Esophagus muscularis mucosa (tissue), 4 donors: ENCODE measurements at regions not wholly inside any gene's neighbourhood (a gene's known extent, or its start where the extent isn't known, plus 50 kb on each side); places are given as distances from the start of the nearest gene placed in this dataset.

ENCODE experiments used
- DNase-seq: peaks from one replicate; pipeline ENCODE4 v3.0.0-alpha.2; 2017; ENCODE audit errors: extremely low spot score
- H3K27ac ChIP-seq, 4 donors: fragments of 200-600 bp; sonication (generic); replicated peaks in 1 of 4; 1 replicate in 3 of 4; 2 replicates in 1 of 4; pipeline ENCODE4 v1.5.1; 2016 to 2019; ENCODE audit warnings: mild to moderate bottlenecking in 1 of 4
- H3K27me3 ChIP-seq, 4 donors: fragments of 200-600 bp; sonication (generic); one replicate each; pipeline versions ENCODE4 v1.5.1 to v1.6.0; 2016 to 2019
- H3K36me3 ChIP-seq, 4 donors: fragments of 200-600 bp; sonication (generic); one replicate each; pipeline ENCODE4 v1.5.1; 2016 to 2019
- H3K4me1 ChIP-seq, 4 donors: fragments of 200-600 bp; sonication (generic); one replicate each; pipeline ENCODE4 v1.5.1; 2016 to 2019
- H3K4me3 ChIP-seq, 4 donors: fragments of 200-600 bp; sonication (generic); 1 replicate in 2 of 4; 2 replicates in 2 of 4; pipeline ENCODE4 v1.5.1; 2016 to 2019; ENCODE audit warnings: mild to moderate bottlenecking in 4 of 4, moderate library complexity in 1 of 4
- H3K9me3 ChIP-seq, 4 donors: fragments of 200-600 bp; sonication (generic); 1 replicate in 3 of 4; 2 replicates in 1 of 4; pipeline ENCODE4 v1.5.1; 2016 to 2019
- EP300 ChIP-seq: sonication (generic); formaldehyde crosslinking; IDR thresholded peaks from one replicate; pipeline ENCODE4 v1.6.1; 2017; ENCODE audit warnings: antibody characterized with exemption
- POLR2A ChIP-seq: fragments of 450-650 bp; IDR thresholded peaks from one replicate; pipeline ENCODE4 v1.6.1; 2017; ENCODE audit warnings: antibody characterized with exemption, moderate library complexity, mild to moderate bottlenecking, low read depth
- POLR2AphosphoS5 ChIP-seq, 2 donors: sonication (generic); formaldehyde crosslinking; IDR thresholded peaks; one replicate each; pipeline ENCODE4 v1.6.1; 2017; ENCODE audit warnings: antibody characterized with exemption in 2 of 2
- WGBS: methylation state at CpG from one replicate; pipeline ENCODE4 v1.1.5; 2018; 5-methylcytosine and 5-hydroxymethylcytosine counted together
- intact Hi-C: fragments of 100-400 bp; cut with DNase I; formaldehyde crosslinking; loops from one replicate; pipeline ENCODE4 v1.15.1; 2023
- TF ChIP-seq, protein P1 (sequence below), 3 experiments: fragments of 200-600 bp in 2 of 3; fragments of 450-650 bp in 1 of 3; sonication (generic) in 2 of 3; IDR thresholded peaks; one replicate each; pipeline ENCODE4 v1.5.1; 2017 to 2019; ENCODE audit warnings: antibody characterized with exemption in 3 of 3, mild to moderate bottlenecking in 2 of 3, moderate library complexity in 1 of 3

DNA sequence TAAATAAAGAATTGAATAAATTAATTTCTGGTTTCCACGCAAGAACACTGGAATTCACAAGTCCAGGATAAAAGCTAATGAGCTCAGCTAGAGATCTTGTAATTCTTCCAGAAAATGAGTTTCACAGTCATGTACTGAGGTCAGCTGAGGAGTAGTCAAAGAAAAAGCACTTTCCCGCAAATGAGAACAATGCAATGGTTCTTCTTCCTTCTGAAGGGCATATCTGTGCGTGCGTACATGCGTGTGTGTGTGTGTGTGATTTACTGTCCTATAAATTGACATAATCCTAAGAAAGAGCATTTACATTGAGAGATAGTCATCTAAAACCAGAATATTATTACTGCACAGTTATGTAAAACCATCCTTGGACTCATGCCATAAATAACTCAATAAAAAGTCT lies 968.9 kb upstream of the EYS start:
- Histone ChIP-seq H3K9me3 (no peaks in the 10 kb centered on the region), H3K27ac (no peak overlapping the region), H3K4me3 (no peak overlapping the region), H3K36me3 (no peaks in the 10 kb centered on the region), H3K27me3 (no peaks in the 10 kb centered on the region), H3K4me1 (no peaks in the 10 kb centered on the region)
- DNase-seq: no peak
- intact Hi-C loops: no loop called here
- 86% methylated on average over 5 of the region's 5 CpGs for WGBS
- TF ChIP-seq, protein P1, sequence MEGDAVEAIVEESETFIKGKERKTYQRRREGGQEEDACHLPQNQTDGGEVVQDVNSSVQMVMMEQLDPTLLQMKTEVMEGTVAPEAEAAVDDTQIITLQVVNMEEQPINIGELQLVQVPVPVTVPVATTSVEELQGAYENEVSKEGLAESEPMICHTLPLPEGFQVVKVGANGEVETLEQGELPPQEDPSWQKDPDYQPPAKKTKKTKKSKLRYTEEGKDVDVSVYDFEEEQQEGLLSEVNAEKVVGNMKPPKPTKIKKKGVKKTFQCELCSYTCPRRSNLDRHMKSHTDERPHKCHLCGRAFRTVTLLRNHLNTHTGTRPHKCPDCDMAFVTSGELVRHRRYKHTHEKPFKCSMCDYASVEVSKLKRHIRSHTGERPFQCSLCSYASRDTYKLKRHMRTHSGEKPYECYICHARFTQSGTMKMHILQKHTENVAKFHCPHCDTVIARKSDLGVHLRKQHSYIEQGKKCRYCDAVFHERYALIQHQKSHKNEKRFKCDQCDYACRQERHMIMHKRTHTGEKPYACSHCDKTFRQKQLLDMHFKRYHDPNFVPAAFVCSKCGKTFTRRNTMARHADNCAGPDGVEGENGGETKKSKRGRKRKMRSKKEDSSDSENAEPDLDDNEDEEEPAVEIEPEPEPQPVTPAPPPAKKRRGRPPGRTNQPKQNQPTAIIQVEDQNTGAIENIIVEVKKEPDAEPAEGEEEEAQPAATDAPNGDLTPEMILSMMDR (IDR thresholded peaks at IDR 0.05): no peak
- no peak for TF ChIP-seq POLR2AphosphoS5 (IDR thresholded peaks at IDR 0.05)
- no peak for TF ChIP-seq EP300
- TF ChIP-seq POLR2A: no peak

DNA sequence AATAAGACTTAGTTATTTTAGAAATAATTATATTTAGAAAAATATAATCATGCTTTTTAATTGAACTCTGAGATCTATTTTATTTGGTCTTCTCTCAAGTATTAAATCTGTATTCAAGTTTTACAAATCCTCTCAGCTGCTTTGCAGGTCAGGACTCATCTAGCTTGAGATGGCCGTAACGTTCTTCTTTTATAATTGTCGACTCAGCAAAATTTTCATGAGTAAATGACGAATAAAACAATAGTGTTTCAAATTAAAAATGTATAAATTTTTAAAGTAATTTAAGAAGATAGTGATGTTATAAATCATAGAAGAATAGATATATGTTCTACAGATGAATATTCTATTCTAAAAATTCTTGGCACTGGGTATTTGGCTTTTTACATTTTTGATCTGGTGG lies 957.1 kb upstream of the EYS start:
- WGBS: 90% methylated on average over 4 of the region's 4 CpGs
- H3K27ac ChIP-seq: no peak overlapping the region

DNA sequence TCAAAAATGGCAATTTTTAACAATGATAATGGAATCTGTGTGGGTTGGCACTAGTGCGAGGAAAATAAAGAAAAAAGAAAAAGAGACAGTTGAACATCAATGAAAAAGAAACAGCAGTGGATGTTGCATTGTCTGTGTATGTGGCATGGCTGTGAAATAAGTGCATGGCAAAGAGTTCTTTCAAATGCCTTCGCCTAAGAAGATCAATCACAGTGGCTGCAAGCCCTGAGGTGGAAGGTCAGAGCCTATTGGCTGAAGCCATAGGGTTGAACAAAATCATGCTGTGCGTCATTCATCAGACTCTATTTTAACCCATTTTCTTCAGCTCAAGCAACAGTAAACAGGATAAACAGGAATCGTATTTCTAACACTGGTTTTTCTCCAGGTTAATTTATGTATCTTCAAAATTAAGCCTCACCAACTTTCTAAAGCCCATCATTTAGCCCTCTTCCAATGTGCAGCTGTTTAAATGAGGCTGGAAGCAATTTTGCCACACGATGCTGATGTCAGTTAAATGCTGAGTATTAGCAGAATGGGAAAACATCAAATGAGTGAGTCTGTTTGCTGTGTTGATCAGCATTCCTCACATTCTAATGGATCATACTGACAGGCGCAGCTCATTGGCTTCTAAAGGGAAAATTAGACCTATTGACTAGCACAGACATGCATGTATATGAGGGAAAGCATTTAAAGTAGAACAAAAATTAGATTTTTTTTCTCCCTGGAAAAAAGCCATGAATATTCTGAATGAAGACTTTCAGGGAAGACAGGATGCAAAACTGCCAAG lies 955.9 kb upstream of the EYS start:
- DNase-seq: no peak
- Histone ChIP-seq H3K27ac (no peak overlapping the region), H3K27me3 (no peaks in the 10 kb centered on the region), H3K4me3 (no peak overlapping the region), H3K4me1 (no peaks in the 10 kb centered on the region), H3K36me3 (no peaks in the 10 kb centered on the region), H3K9me3 (no peaks in the 10 kb centered on the region)
- TF ChIP-seq EP300: no peak
- TF ChIP-seq POLR2A: no peak
- TF ChIP-seq, protein P1 (IDR thresholded peaks at IDR 0.05): no peak
- no peak for TF ChIP-seq POLR2AphosphoS5 (IDR thresholded peaks at IDR 0.05)
- 58% methylated on average over 6 of the region's 6 CpGs for WGBS
- intact Hi-C loops: no loop called here

More for the DNA sequence above, 957.1 kb upstream of the EYS start:
- Histone ChIP-seq H3K9me3 (no peaks in the 10 kb centered on the region), H3K4me1 (no peaks in the 10 kb centered on the region), H3K4me3 (no peak overlapping the region), H3K27me3 (no peaks in the 10 kb centered on the region), H3K36me3 (no peaks in the 10 kb centered on the region)
- intact Hi-C loops: no loop called here
- no peak for DNase-seq
- no peak for TF ChIP-seq EP300
- TF ChIP-seq POLR2A: no peak
- TF ChIP-seq, protein P1 (IDR thresholded peaks at IDR 0.05): no peak
- no peak for TF ChIP-seq POLR2AphosphoS5 (IDR thresholded peaks at IDR 0.05)

DNA sequence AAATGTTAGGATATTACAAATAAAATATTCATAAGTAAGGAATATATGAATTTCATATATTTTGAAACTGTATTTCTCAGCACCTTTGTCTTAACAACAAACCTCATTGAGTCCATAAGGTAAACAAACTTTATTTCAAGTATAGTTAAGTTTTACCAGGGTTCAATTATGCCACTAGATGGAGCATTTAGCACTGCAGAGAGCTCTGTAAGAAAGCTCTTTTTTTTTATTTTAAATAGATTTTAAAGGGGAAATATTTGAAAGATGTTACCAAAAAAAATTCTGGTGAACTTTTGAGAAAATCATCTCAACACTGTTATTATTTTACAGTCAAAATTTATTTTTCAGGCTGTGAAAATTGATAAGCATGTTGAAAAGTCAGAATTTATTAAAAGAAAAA lies 955.2 kb upstream of the EYS start:
- H3K4me3 ChIP-seq: no peak overlapping the region
- H3K4me1 ChIP-seq: no peaks in the 10 kb centered on the region
- TF ChIP-seq, protein P1 (IDR thresholded peaks at IDR 0.05): no peak
- no peak for TF ChIP-seq POLR2AphosphoS5 (IDR thresholded peaks at IDR 0.05)
- no peak for TF ChIP-seq EP300
- TF ChIP-seq POLR2A: no peak
- peaks cover 0 to 3% (median 0%) of the 10 kb centered on the region in 4 donors for H3K9me3 ChIP-seq
- H3K27me3 ChIP-seq: no peaks in the 10 kb centered on the region
- H3K36me3 ChIP-seq: no peaks in the 10 kb centered on the region
- intact Hi-C loops: no loop called here
- no peak for DNase-seq
- H3K27ac ChIP-seq: no peak overlapping the region

DNA sequence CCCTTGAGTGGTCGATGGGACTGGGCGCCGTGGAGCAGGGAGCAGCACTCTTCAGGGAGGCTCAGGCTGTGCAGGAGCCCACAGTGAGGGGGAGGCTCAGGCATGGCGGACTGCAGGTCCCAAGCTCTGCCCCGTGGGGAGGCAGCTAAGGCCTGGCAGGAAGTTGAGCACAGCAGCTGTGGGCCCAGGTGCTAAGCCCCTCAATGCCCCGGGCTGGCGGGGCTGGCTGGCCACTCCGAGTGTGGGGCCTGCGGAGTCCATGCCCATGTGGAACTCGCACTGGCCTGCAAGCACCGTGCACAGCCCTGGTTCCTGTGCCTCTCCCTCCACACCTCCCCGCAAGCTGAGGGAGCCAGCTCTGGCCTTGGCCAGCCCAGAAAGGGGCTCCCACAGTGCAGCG lies 948.4 kb upstream of the EYS start:
- H3K9me3 ChIP-seq: peaks cover 0 to 14% (median 2%) of the 10 kb centered on the region in 4 donors
- intact Hi-C loops: no loop called here
- H3K27me3 ChIP-seq: no peaks in the 10 kb centered on the region
- TF ChIP-seq POLR2A: no peak
- TF ChIP-seq, protein P1 (IDR thresholded peaks at IDR 0.05): no peak
- H3K4me3 ChIP-seq: no peak overlapping the region
- H3K36me3 ChIP-seq: no peaks in the 10 kb centered on the region
- WGBS: 100% methylated on average over 10 of the region's 13 CpGs
- no peak overlapping the region for H3K27ac ChIP-seq
- DNase-seq: no peak
- no peaks in the 10 kb centered on the region for H3K4me1 ChIP-seq
